IPS-18c (cell line): ENCODE measurements at regions not wholly inside any gene's neighbourhood (a gene's known extent, or its start where the extent isn't known, plus 50 kb on each side); places are given as distances from the start of the nearest gene placed in this dataset.
"Not testable (repeated sequence)": the region's sequence is repeated elsewhere in the genome, so short reads cannot be mapped to it uniquely, and the experiment has no call there.

Experiments
- H3K4me3 ChIP-seq: 2 replicates; pipeline ENCODE4 v1.7.0; 2013; ENCODE audit warnings: low read depth, mild to moderate bottlenecking, low read length, moderate library complexity; ENCODE audit not compliant: insufficient read depth
- H3K9me3 ChIP-seq: one replicate; pipeline ENCODE4 v1.6.1; 2013; ENCODE audit warnings: mild to moderate bottlenecking, low read length, moderate library complexity; ENCODE audit not compliant: control insufficient read depth, insufficient read depth

DNA sequence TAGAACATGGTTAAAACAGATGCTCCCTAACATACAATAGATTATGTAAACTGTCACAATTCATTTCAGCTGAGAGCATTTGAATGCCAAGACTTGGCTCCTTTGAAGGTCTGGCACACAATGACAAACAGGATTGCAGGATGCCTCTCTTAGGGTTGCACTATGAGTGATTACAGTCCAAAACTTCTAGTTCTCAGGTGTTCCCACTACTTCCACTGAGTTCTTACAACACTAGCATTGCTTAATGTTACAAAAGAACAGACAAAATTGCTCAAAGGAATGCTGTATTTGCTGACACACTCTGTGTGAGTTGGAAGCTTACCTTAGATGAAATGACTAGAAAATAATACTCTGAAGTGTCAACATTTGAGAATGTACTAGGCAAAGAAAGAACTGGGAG lies 2413.8 kb upstream of the RAG2 start:
- Histone ChIP-seq H3K9me3 (no peaks in the 10 kb centered on the region), H3K4me3 (no peak overlapping the region)

DNA sequence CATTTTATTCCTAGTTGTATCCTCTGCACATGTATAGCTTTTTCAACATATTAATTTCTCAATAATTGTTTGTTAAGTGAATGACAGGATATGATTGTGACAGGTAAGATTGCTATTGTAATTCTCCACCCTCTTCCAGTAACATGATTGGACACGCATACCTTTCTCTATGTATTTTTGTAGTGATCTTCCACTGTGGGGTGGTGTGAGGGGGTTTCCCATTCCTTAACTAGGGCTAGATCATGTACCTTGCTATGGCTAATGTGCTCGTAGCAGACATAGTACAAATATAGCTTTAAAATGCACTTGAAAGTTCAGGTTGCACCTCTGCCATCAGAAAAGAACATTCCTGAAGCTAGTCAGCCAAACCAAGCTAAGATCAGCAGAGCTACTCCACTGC lies 2392.8 kb upstream of the RAG2 start:
- H3K9me3 ChIP-seq: no peaks in the 10 kb centered on the region

DNA sequence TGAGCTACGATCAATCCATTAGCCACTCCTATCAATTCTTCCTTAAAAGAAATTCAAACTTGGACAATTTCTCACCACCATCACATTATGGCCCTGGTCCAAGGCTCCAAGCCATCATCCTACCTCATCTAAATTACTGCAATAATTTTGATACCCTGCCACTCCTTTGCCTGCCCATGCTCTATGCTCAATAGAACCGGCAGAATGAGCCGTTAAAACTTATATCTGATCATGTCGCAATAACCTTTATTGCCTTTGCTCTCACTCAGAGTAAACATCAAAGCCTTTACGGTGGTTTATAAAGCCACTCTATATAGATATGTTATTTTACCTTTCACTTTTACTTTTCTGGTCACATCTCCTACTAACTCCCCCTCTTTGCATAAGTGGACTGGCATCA lies 2392.1 kb upstream of the RAG2 start:
- Histone ChIP-seq H3K9me3 (no peaks in the 10 kb centered on the region), H3K4me3 (no peak overlapping the region)

More for the DNA sequence above, 2392.8 kb upstream of the RAG2 start:
- H3K4me3 ChIP-seq: no peak overlapping the region

DNA sequence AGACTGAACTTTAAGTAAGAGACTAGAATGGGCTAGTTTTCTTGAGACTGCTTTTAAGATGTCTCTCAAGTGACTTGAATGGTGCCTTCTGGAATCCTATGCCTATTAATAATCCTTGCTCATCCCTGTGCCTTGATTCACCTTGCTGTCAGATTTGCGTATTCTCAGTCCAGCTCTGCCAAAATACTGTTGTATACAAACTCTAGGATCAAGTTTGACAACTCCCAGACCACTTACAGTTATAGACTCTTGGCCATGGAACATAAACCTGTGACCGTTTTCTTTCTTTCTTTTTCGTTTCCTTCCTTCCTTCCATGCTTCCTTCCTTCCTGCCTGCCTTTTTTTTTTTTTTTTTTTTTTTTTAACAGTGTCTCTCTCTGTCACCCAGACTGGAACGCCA lies 2390.9 kb upstream of the RAG2 start:
- Histone ChIP-seq H3K4me3 (no peak overlapping the region), H3K9me3 (no peaks in the 10 kb centered on the region)

DNA sequence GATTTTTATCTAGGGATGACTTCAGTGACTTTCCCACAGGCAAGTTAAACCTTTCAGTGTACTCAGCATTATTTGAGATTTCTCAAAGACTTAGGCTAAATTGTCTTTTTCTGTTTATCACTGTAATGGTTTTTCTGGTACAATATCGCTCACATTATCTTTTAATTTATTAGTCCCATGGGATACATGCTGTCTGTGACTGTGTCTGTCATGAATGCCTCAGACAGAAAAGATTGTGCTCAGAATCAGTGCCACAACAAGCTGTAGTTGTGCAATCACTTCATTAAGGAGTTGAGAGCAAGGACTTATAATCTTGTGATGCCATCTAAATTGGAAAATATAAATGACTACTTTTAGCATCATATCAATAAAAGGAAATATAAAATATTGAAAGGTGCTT lies 2374.2 kb upstream of the RAG2 start:
- H3K4me3 ChIP-seq: no peak overlapping the region
- no peaks in the 10 kb centered on the region for H3K9me3 ChIP-seq

DNA sequence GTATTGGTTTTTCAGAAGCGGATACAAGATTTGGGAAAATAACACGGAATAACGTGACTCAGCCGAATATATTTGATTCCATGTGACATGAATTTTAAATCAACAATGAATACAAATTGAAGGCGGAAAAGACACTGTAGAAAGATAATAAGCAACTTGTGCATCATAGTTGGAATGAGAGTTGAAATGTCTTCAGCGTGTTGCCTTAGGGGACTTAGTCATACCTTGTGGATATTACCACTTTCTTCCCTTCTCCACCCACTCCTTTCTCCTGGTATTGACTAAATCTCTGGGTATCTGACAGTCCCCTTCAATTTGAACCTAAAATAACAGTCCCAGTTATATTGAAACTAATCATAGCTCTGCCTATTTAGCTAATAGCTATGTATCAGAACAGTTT lies 2373.1 kb upstream of the RAG2 start:
- Histone ChIP-seq H3K4me3 (no peak overlapping the region), H3K9me3 (no peaks in the 10 kb centered on the region)

DNA sequence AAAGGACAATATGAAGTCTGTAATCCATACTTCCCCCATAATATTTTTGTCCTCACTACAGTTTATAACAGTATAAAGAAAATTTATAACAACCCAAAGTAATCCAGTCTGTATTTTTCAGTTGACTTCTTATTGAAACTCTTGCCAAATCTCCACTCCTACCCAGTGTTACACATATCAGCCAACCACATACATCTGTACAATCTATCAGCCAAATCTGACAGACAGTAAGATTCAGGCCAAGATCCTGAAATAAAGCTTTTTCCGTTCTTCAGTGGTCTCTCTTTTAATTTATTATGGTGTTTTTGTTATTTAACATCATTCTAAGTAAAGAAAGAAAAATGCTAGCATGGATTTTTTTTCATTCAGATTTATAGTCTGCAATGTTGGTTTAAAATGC lies 2370.9 kb upstream of the RAG2 start:
- H3K9me3 ChIP-seq: no peaks in the 10 kb centered on the region
- H3K4me3 ChIP-seq: no peak overlapping the region

DNA sequence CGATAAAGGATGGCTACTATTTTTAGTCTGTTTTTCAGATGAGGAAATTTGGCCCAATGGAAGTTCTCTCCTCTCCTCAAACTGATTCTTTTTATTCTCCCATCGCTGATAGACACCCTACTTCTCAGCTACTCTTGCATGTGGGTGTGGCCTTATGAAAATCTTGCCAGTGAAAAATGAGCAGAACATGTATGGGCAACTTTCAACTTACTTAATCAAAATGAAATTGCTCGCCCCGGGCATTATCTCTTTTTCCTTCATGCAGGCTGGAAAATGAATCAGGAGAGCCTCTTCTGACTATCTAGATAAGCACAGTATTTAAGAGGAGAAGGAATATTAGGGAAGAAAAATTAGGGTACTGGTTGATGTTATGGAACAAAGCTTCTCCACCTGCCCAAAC lies 2354.7 kb upstream of the RAG2 start:
- Histone ChIP-seq H3K9me3 (no peaks in the 10 kb centered on the region), H3K4me3 (no peak overlapping the region)

DNA sequence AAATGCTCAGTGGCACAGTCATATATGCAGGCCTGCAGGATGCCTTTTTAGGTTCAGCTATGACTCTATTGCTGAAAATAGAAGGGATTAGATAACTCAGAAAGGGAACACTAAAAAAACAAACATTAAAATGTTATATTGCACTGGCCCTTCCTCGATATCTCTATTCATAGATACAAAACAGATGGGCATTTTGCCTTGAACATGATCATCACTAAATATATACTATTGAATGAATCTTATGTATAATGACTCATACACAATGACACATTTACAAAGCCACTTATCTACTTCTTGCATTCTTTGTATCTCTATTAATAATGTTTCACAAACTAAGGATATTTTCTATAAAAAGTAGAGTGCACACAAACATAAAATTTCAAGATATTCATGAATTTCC lies 2352.8 kb upstream of the RAG2 start:
- H3K9me3 ChIP-seq: no peaks in the 10 kb centered on the region
- no peak overlapping the region for H3K4me3 ChIP-seq

DNA sequence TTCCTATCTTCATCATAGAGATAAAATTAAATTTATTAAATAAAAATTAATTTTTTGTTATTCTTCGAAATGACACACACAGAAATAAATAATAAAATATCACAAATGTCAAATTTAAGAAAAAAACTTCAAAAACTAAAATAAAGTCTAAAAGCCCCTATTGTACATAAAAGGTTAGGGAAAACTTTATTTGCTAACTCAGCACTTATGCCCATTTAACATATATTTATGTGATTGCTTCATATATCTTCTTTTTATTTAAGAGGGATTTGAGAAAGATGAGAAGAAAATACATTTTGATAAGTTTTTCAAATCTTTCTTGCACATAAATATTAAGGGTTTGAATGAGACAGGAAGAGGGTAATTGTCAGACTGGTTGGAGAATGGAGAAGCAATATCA lies 2350.4 kb upstream of the RAG2 start:
- no peaks in the 10 kb centered on the region for H3K9me3 ChIP-seq
- no peak overlapping the region for H3K4me3 ChIP-seq

DNA sequence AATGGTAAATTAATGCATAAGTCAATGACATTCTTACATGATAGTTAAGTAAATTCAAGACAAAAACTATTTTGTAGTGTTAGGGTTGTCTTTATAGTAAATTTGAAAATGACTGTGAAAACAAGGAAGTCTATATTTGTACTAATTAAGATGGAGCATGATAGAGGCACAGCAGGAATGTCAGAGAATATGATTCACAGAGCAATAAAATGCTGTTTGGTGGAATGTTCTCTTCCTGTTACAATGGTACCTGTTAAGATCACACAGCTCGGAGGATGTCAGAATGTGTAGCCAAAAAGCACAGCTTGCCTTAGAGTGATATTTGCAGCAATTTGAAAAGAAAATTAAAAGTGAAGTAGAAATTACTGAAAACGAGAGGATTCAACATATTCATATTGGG lies 2339.7 kb upstream of the RAG2 start:
- H3K4me3 ChIP-seq: no peak overlapping the region
- no peaks in the 10 kb centered on the region for H3K9me3 ChIP-seq

DNA sequence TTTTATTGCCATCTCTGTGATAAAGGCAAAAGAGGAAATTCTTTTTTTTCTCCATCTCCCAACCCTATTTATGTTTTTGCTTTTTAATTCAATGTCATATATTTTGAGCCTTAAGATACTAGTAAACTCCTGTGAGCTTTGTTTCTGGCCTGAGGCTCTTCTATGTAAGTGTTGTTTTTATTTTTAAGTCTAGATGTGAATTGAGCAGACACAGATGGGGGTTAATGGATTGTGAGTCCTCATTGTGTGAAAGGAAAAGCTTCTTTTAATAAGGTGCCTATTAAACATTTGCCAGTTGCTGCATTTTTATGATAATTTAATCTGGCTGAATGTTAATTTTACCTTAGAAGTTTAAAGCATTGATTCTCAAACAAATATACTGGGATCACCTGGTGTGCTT lies 2337.9 kb upstream of the RAG2 start:
- no peak overlapping the region for H3K4me3 ChIP-seq
- no peaks in the 10 kb centered on the region for H3K9me3 ChIP-seq

DNA sequence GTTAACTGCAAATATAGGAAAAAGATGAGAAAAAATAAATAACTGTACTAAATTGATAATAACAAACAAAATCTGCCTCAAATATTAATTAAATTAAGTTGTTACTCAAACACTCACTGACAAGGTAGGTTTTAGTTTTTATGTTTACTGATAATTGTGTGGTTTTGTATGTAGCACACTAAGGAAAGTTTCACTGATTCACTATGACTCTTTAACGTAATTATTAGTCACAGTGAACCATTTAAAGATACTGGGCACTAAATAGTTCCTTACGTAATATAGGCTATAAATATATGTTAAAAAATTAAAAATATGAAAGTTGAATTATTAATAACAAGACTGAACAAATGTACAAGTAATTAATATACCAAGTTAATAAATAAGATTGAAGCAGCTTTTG lies 2330.0 kb upstream of the RAG2 start:
- no peak overlapping the region for H3K4me3 ChIP-seq
- no peaks in the 10 kb centered on the region for H3K9me3 ChIP-seq

DNA sequence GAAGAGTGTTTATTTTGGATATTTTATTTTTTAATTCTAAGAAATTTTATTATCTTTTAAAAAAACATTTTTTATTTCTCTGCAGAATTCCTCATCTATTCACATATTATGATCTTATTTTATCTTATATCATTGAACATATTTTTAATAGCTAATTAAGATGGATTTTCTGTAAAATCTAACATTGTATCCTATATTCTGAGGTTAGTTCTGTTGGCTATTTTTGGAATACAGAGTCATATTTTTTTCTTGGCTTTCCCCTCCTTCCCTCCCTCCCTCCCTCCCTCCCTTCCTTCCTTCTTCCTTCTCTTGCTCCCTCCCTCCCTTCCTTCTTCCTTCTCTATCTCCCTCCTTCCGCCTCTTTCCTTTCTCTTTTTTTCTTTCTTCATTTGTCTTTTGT lies 2326.6 kb upstream of the RAG2 start:
- Histone ChIP-seq H3K9me3 (no peaks in the 10 kb centered on the region), H3K4me3 (no peak overlapping the region)

DNA sequence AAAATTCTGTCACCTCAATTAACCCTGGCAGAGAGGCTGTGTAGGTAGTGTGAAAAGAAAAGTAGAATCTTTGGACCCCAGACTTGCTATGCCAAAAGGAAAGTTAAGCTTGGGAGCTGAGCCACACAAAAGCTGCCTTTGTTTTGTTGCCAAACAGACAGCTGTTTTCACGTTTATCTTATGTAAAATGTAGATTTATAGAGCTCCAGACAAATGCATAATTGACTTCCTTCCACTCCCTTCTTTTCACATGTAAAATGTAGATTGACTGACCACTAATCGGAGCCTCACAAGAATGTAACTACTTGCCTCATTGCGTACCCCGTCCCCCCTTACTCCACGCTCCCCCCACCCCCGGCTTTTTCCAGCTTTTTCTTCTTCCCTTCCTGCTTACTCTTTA lies 2302.2 kb upstream of the RAG2 start:
- Histone ChIP-seq H3K4me3 (no peak overlapping the region), H3K9me3 (no peaks in the 10 kb centered on the region)

DNA sequence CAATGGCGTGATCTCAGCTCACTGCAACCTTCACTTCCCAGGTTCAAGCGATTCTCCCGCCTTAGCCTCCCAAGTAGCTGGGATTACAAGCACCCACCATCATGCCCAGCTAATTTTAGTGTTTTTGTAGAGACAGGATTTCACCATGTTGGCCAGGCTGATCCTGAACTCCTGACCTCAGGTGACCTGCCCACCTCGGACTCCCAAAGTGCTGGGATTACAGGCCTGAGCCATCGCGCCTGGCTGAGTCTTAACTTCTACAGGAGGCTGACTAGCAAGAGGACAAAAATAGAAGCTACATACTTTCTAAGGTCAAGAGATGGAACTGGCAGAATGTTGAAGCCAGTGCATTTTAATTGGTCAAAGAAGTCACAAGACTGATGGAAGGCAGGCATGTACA lies 2296.2 kb upstream of the RAG2 start:
- not testable (repeated sequence) for H3K4me3 ChIP-seq, H3K9me3 ChIP-seq

DNA sequence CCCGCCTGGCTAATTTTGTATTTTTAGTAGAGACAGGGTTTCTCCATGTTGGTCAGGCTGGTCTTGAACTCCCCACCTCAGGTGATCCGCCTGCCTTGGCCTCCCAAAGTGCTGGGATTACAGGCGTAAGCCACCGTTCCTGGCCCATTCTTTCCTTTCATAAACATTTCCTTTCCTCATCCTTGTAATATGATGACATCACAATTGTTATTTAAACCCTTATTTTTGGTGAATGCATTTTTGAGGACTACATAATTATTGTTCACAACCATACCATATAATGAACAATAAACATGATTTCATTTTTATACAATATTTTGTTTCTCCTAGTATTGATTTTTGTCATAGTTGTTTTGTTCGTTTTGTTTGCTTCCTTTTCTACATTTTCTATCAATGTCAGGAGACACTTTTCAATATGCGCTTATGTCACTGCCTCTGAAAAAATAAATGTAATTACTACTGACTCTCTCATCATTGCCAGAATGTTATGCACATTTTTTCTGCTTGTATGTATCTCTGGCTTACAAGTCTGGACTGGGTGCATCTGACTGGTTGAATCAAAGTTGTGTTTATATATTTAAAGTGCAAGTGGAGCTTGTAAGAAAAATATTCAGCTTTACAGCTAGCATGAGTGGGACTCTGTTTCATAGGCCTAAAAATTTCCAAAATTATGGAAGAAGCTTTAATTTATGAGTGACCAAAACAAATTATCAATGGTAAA lies 2286.3 kb upstream of the RAG2 start:
- Histone ChIP-seq H3K9me3 (no peaks in the 10 kb centered on the region), H3K4me3 (no peak overlapping the region)

DNA sequence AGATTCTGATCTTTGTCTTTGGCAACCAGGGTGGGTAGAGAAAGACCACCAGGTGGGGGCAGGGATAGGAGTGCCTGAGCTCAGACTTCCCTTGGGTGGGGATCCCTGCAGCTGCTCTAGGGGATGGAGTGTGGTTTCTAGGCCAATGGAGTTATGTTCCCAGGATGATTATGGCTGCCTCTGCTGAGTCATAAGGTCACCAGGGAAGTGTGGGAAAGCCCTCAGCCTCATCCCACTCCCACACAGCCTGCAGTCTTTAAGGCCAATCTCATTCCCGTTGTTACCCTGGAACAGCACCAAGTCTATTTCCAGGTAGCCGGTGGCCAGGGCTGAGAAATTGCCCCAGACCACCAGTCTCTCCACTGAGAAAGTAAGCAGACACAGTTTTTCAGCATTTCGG lies 2269.3 kb upstream of the RAG2 start:
- H3K9me3 ChIP-seq: no peaks in the 10 kb centered on the region

DNA sequence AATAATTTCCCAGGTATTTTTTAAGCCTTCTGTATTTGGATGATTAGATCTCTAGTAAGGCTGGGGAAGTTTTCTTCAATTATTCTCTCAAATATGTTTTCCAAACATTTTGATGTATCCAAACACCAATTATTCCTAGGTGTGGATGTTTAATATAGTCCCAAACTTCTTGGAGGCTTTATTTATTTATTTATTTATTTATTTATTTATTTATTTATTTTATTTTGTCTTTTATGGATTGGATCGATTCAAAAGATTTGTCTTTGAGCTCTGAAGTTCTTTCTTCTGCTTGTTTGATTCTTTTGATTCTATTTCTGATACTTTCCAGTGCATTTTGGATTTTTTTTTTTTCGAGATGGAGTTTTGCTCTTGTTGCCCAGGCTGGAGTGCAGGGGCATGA lies 2267.9 kb upstream of the RAG2 start:
- no peak overlapping the region for H3K4me3 ChIP-seq
- H3K9me3 ChIP-seq: no peaks in the 10 kb centered on the region

More for the DNA sequence above, 2269.3 kb upstream of the RAG2 start:
- H3K4me3 ChIP-seq: no peak overlapping the region
